ENCODE measurements at regions not wholly inside any gene's neighbourhood (a gene's known extent, or its start where the extent isn't known, plus 50 kb on each side); places are given as distances from the start of the nearest gene placed in this dataset.
"Not testable (repeated sequence)": the region's sequence is repeated elsewhere in the genome, so short reads cannot be mapped to it uniquely, and the experiment has no call there.

GRCh38 chr2:2797797-2798196 lies 466.7 kb upstream of the MYT1L start:
- no peak for DNase-seq (ENCODE audit: low read depth in 2 of 2)

GRCh38 chr2:2796207-2796606 lies 465.1 kb upstream of the MYT1L start:
- no peak for DNase-seq (ENCODE audit: low read depth in 2 of 2)

GRCh38 chr2:2795438-2796091 lies 464.5 kb upstream of the MYT1L start:
- no peak for DNase-seq (ENCODE audit: low read depth in 2 of 2)

- no peak for DNase-seq (ENCODE audit: low read depth in 2 of 2)
Measured at GRCh38 chr2:2793925-2794560, 463.0 kb upstream of the MYT1L start.

DNA sequence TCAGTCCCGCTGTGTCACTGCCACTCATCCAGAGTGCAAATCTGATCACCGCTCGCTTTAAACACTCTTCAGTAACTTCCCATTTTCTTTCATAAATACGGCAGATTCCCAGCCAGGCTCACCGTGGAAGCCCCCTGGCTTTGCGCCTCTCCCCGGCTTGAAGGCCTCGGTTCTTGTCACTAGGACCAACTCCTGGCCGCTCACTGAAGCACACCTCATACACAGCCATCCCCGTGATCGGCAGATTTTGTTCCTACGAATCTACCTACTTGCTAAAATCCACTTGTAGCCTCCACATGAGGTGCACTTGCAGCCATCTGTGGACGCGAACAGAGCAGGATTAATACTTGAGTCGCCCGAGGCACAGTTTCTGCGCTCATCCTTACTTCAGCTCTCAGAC lies 462.4 kb upstream of the MYT1L start:
- no peak for DNase-seq (ENCODE audit: low read depth in 2 of 2)

- no peak for DNase-seq (ENCODE audit: low read depth in 2 of 2)
Measured at GRCh38 chr2:2791606-2792005, 460.5 kb upstream of the MYT1L start.

DNA sequence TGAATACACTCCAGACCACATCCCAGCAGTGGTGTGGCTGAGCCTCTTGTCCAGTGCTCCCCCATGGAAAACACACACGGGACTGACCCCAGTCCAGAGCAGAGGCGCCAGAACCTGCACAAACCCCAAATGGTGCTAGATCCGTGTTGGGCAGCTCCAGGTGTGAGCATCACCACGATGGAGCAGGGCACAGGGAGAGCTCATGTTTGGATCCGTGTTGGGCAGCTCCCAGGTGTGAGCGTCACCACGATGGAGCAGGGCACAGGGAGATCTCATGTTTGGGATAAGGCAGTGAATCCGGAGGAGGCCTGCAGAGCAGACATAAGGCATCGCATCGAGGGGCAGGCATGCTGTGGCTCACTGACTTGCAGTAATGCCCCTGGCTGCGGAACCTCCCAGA lies 460.0 kb upstream of the MYT1L start:
- DNase-seq (ENCODE audit: low read depth in 2 of 2), result no peak

DNA sequence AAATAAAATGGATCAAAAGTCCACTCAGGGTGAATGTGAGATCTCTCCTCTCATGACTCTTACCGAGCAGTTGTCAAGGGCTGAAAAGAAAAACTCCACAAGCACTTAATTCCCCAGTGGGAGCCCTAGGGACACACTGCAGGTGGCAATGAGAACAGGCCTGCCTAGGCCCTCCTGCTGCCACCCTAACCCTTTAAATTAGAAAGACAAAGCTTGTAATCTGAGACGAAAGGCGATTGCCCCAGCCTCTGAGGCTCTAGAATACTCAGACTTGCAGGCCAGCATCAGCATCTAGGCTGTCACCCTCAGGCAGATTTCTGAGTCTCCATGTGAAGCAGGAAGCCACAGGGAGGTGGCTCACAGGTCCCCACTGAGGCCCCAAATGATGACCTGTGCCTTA lies 457.0 kb upstream of the MYT1L start:
- no peak for DNase-seq (ENCODE audit: low read depth in 2 of 2)

DNA sequence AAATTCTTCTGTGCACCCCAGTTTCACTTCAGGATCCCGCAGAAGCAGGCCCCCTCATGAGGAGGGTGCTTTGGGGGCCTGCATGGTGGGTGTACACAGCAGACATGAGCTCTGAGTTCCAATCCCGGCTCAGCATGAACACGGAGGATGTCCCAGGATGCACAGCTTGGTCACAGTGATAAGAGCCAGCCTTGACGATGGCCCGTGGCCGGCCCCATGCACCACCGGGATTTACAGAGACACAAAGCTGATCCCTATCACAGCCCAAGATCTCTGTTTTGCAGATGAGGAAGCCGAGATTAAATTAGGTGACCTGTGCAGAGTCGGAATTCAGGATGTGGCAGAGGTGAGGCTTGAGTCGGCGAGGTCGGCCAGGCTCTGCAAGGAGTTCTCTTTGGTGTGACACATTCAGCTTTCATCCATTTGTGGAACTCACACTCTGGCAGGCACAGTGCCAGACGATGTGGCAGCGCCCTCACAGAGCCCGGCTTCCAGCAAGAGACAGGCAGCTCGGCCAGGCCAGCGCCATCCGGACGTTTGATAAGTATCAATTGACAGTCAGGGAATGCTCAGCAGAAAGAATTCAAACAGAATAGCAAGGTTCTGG lies 456.3 kb upstream of the MYT1L start:
- DNase-seq (ENCODE audit: low read depth in 2 of 2), result no peak

- no peak for DNase-seq (ENCODE audit: low read depth in 2 of 2)
Measured at GRCh38 chr2:2782007-2782406, 450.9 kb upstream of the MYT1L start.

- DNase-seq (ENCODE audit: low read depth in 2 of 2), result no peak
Measured at GRCh38 chr2:2779727-2780126, 448.7 kb upstream of the MYT1L start.

DNA sequence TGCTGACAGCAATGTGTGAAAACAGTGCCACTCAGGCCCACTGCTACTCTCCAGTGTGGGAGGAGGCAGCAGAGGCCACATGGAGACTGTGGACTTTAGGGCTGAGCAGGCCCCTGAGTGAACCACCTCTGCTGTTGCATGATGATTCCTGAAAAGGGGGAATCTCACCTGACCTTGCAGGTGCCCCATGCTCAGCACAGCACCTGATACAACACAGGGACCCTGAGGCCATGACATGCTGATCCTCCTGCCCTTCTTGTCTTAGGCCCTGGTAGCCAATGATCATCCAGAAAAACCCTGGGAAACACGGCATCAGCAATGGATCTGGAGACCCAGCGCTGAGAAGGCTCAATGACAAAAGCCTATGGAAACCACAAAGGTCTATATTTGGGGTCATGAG lies 446.8 kb upstream of the MYT1L start:
- DNase-seq (ENCODE audit: low read depth in 2 of 2), result no peak

- no peak for DNase-seq (ENCODE audit: low read depth in 2 of 2)
Measured at GRCh38 chr2:2777213-2777612, 446.1 kb upstream of the MYT1L start.

DNA sequence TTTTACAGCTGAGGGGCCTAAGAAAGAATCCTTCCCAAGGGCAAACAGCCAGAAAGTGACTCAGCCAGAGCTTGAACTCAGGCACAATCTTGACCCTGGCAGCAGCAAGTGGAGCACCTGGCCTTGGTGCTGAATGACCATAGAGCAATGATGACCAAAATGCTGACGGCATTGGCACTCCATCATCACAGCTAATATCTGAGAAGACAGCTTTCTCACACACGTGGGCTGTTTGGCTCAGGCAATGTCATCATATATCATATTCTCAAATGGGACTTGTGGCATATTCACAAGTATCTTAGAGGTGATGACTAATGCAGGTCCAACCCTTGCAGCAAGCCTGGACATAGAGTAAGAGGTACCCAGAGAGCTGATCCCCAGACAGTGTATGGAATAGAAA lies 443.9 kb upstream of the MYT1L start:
- DNase-seq (ENCODE audit: low read depth in 2 of 2), result no peak

GRCh38 chr2:2773692-2774091 lies 442.6 kb upstream of the MYT1L start:
- DNase-seq (ENCODE audit: low read depth in 2 of 2), result no peak

DNA sequence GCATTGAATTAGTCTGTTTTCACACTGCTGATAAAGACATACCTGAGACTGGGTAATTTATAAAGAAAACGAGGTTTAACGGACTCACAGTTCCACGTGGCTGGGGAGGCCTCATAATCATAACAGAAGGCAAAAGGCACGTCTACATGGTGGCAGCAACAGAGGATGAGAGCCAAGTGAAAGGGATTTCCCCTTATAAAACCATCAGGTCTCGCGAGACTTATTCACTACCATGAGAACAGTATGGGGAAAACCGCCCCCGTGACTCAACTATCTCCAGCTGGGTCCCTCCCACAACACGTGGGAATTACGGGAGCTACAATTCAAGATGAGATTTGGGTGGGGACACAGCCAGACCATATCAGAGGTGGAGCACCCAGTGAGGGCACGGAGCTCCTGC lies 442.0 kb upstream of the MYT1L start:
- DNase-seq (ENCODE audit: low read depth in 2 of 2), result not testable (repeated sequence)

DNA sequence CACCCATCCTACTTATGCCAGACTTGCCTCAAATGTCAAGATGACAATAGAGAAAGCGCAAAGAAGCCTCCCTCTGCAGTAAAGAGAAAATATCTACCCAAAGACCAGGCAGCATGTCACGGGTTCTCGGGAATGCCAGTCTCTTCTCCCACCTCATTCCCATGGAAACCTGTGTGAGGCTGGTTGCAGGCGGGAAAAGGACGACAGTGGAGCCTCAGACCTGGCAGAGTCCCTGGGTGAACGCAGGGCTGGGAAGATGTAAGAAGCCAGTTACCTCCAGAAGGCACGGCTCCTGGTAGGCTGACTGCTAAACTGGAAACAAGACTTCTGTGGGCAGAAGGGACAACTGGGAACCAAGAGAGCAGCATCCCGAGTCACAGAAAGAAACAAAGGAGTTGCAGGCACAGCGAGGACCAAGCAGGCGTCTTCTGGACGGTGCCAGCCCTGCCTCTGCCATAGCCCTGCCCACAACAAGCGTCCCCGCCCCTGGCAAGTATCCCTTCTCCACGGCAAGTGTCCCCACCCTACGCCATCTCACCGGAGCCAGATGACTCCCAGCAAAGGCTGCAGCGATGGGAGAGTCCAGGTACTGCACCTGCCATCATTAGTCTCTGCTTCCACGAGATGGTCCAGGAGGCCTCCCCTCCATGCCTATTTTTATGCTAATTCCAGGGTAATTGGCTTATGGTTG lies 440.8 kb upstream of the MYT1L start:
- no peak for DNase-seq (ENCODE audit: low read depth in 2 of 2)

DNA sequence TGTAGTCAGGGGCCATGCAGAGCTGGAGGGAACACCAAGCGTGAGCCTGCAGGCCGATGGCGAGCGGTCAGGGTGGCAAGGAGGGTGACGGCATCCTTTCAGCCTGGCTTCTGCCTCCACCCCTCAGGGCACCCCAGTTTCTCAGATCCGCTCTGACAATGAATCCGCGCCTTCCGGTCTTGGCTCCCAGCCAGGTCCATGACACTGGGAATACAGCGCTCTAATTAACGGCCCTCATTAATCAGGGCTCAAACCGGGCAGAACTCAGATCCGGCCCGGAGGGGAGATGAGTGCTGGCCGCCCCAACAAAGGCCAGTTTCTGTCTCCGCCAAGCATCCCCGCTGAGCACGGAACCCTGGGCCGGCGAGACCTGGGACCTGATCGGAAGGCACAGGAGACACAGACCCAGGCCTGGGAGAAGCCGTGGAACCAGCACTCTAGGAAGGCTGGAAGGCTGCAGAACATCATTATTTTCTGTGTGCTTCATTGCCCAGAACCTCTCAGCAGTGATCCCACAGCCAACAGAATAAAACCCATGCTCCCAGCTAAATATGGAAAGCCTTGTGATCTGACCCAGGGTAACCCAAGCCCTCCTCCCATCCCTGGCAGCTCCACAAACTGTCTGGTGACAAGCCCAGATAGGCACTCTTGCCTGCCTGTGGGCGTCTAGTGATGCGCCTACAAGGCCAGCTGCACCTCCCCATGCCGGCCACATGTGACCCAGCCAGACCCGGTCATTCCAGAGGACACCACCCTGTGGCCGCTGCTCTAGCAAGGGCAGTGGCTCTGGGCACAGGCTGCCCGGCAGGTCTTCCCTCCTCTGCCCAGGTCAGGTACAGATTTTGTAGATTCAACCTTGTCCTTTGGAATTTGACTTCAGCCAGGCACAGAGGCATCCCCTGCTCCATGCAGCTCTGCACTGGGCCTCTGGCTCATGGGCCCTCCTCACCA lies 438.7 kb upstream of the MYT1L start:
- DNase-seq (ENCODE audit: low read depth in 2 of 2), result no peak

GRCh38 chr2:2768476-2768875 lies 437.4 kb upstream of the MYT1L start:
- no peak for DNase-seq (ENCODE audit: low read depth in 2 of 2)

DNA sequence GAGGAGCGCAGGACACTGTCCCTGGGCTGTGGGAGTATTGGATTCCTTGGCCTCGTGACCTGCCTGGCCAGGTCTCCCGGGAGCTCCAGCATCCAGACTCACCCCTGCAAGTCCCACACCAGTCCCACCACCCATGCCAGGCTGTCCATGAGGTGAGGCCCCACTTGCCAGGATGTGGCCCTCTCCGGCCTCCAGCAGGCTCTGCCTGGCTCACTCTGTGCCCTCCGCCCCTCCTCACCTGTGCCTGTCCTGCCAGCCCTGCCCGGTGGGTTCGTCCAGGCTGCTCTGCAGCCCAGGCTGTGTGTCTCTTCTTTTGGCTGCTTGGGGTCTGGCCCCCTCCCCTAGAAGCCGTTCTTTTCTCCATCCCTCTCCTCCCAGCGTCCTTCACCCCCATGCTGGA lies 436.8 kb upstream of the MYT1L start:
- no peak for DNase-seq (ENCODE audit: low read depth in 2 of 2)

DNA sequence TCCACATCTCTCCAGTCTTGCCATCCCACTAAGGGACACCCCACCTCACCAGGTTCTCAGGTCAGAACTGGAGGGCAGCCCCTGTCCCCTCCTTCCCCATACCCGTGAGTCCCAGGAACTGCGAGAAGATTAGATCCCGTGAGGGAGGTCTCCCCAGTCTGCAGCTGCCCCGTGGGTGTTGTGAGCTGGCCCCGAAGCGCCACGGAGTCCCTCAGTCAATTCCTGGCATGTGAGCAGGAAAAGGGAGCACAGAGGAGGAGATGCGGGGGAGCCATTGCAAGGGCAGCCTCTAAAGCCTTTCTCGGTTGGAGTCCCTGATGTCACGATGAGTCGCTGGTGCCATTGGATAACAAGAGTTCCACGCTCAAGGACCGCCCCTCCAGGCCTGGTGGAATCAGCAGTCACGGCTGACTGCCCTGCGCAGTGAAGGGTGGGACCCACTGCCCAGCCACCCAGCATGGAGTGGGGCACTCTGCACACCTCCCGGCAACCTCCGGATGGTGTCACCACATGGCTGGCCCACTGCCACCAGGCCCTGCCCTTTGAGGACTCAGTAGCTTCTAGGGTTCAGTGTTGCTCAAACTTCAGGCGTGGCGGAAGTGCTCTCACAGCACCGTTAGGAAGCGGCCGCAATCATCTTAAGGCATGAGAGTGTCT lies 434.9 kb upstream of the MYT1L start:
- no peak for DNase-seq (ENCODE audit: low read depth in 2 of 2)
